Body of pancreas (tissue), 4 donors: ENCODE measurements at regions not wholly inside any gene's neighbourhood (a gene's known extent, or its start where the extent isn't known, plus 50 kb on each side); places are given as distances from the start of the nearest gene placed in this dataset.
"Not testable (repeated sequence)": the region's sequence is repeated elsewhere in the genome, so short reads cannot be mapped to it uniquely, and the experiment has no call there.

Experiments used
- ATAC-seq: fragments of 150-250 bp; one replicate; pipeline ENCODE4 v1.9.1; 2016
- DNase-seq, 4 donors: peaks; one replicate each; pipeline ENCODE4 v3.0.0-alpha.2; 2019
- H3K27ac ChIP-seq, 4 donors: fragments of 200-600 bp; sonication (generic); 1 replicate in 3 of 4; 2 replicates in 1 of 4; pipeline versions ENCODE4 v1.5.1 to v1.6.1; 2016 to 2019; ENCODE audit warnings: mild to moderate bottlenecking in 1 of 4, mixed read lengths in 1 of 4, moderate library complexity in 1 of 4
- H3K27me3 ChIP-seq, 2 donors: fragments of 200-600 bp; sonication (generic); one replicate each; pipeline ENCODE4 v1.6.0; 2016; ENCODE audit warnings: mild to moderate bottlenecking in 1 of 2
- H3K36me3 ChIP-seq, 2 donors: fragments of 200-600 bp; sonication (generic); replicated peaks in 1 of 2; 2 replicates each; pipeline ENCODE4 v1.5.1; 2016; ENCODE audit warnings: low read depth in 2 of 2; ENCODE audit not compliant: insufficient read depth in 1 of 2
- H3K4me1 ChIP-seq: fragments of 200-600 bp; sonication (generic); one replicate; pipeline ENCODE4 v1.6.0; 2016
- H3K4me3 ChIP-seq, 2 donors: fragments of 200-600 bp; sonication (generic); 1 replicate in 1 of 2; 2 replicates in 1 of 2; pipeline ENCODE4 v1.5.1; 2016 to 2019
- H3K9me3 ChIP-seq, 3 donors: fragments of 200-600 bp; sonication (generic); 1 replicate in 2 of 3; 2 replicates in 1 of 3; pipeline ENCODE4 v1.5.1; 2016
- CTCF ChIP-seq, 7 experiments: fragments of 450-650 bp in 4 of 7; fragments of 200-600 bp in 3 of 7; sonication (generic) in 3 of 7; IDR thresholded peaks; one replicate each; pipeline ENCODE4 v1.5.1; 2016 to 2019; ENCODE audit warnings: antibody characterized with exemption in 7 of 7
- POLR2A ChIP-seq, 3 donors: fragments of 450-650 bp; IDR thresholded peaks; one replicate each; pipeline ENCODE4 v1.6.1; 2016; ENCODE audit warnings: antibody characterized with exemption in 3 of 3, mild to moderate bottlenecking in 2 of 3
- WGBS, 2 donors: methylation state at CpG; one replicate each; pipeline ENCODE4 v1.1.5; 2017; 5-methylcytosine and 5-hydroxymethylcytosine counted together
- intact Hi-C: fragments of 100-400 bp; cut with DNase I; formaldehyde crosslinking; loops from one replicate; pipeline ENCODE4 v1.15.1; 2023

- ATAC-seq: no peak
- Histone ChIP-seq H3K4me3 (no peak overlapping the region), H3K4me1 (no peaks in the 10 kb centered on the region), H3K9me3 (no peaks in the 10 kb centered on the region), H3K36me3 (no peaks in the 10 kb centered on the region), H3K27me3 (no peaks in the 10 kb centered on the region), H3K27ac (no peak overlapping the region)
- TF ChIP-seq POLR2A (IDR thresholded peaks at IDR 0.05): no peak
- TF ChIP-seq CTCF (IDR thresholded peaks at IDR 0.05): no peak
- intact Hi-C loops: no loop called here
- no peak for DNase-seq
Observed at GRCh38 chr7:119861385-119861784, 411.6 kb upstream of the KCND2 start.

- TF ChIP-seq CTCF (IDR thresholded peaks at IDR 0.05) (no peak), POLR2A (IDR thresholded peaks at IDR 0.05) (no peak)
- H3K4me1 ChIP-seq: no peaks in the 10 kb centered on the region
- ATAC-seq (no peak), DNase-seq (no peak)
- H3K4me3 ChIP-seq: no peak overlapping the region
- H3K36me3 ChIP-seq: no peaks in the 10 kb centered on the region
- intact Hi-C loops: no loop called here
- 51 to 57% methylated on average over 2 of the region's 2 CpGs for WGBS, 2 donors
- no peaks in the 10 kb centered on the region for H3K27me3 ChIP-seq
- no peak overlapping the region for H3K27ac ChIP-seq
- no peaks in the 10 kb centered on the region for H3K9me3 ChIP-seq
Observed at GRCh38 chr7:119868387-119868786, 404.6 kb upstream of the KCND2 start.

GRCh38 chr7:119879835-119880234 lies 393.1 kb upstream of the KCND2 start:
- ATAC-seq: no peak
- H3K9me3 ChIP-seq: no peaks in the 10 kb centered on the region
- H3K27me3 ChIP-seq: no peaks in the 10 kb centered on the region
- DNase-seq: no peak
- H3K4me1 ChIP-seq: no peaks in the 10 kb centered on the region
- no peaks in the 10 kb centered on the region for H3K36me3 ChIP-seq
- intact Hi-C loops: no loop called here
- WGBS, 2 donors: 42 to 71% methylated on average over 1 of the region's 1 CpG
- TF ChIP-seq POLR2A (IDR thresholded peaks at IDR 0.05) (no peak), CTCF (IDR thresholded peaks at IDR 0.05) (no peak)
- no peak overlapping the region for H3K27ac ChIP-seq
- no peak overlapping the region for H3K4me3 ChIP-seq

GRCh38 chr7:119886007-119886406 lies 387.0 kb upstream of the KCND2 start:
- 55 to 60% methylated on average over 2 to 3 of the region's 3 CpGs for WGBS, 2 donors
- H3K4me3 ChIP-seq: no peak overlapping the region
- no peaks in the 10 kb centered on the region for H3K4me1 ChIP-seq
- H3K9me3 ChIP-seq: no peaks in the 10 kb centered on the region
- H3K36me3 ChIP-seq: no peaks in the 10 kb centered on the region
- intact Hi-C loops: no loop called here
- DNase-seq (no peak), ATAC-seq (no peak)
- no peaks in the 10 kb centered on the region for H3K27me3 ChIP-seq
- TF ChIP-seq POLR2A (IDR thresholded peaks at IDR 0.05) (no peak), CTCF (IDR thresholded peaks at IDR 0.05) (no peak)
- no peak overlapping the region for H3K27ac ChIP-seq

- H3K36me3 ChIP-seq, H3K9me3 ChIP-seq, H3K27me3 ChIP-seq, H3K27ac ChIP-seq, DNase-seq, H3K4me3 ChIP-seq, ATAC-seq, H3K4me1 ChIP-seq, intact Hi-C loops: not testable (repeated sequence)
- 53 to 68% methylated on average over 3 of the region's 3 CpGs for WGBS, 2 donors
Observed at GRCh38 chr7:119886525-119886924, 386.4 kb upstream of the KCND2 start.
